RPMI7951 (cell line): ENCODE measurements at regions not wholly inside any gene's neighbourhood (a gene's known extent, or its start where the extent isn't known, plus 50 kb on each side); places are given as distances from the start of the nearest gene placed in this dataset.

Source experiments
- DNase-seq: peaks from one replicate; pipeline ENCODE4 v3.0.0-alpha.2; 2012; ENCODE audit warnings: low read depth

- peak; percentile 52 for DNase-seq
These were observed 793.6 kb upstream of the INTU start for GRCh38 chr4:126838941-126839679.

GRCh38 chr4:126843492-126844067 lies 789.2 kb upstream of the INTU start:
- DNase-seq = peak; percentile 15

GRCh38 chr4:126850286-126850685 lies 782.5 kb upstream of the INTU start:
- DNase-seq = peak; percentile 98

GRCh38 chr4:126851391-126851790 lies 781.4 kb upstream of the INTU start:
- peak; percentile 71 for DNase-seq

- DNase-seq = no peak
These were observed 779.0 kb upstream of the INTU start for GRCh38 chr4:126853715-126854114.

GRCh38 chr4:126856906-126857305 lies 775.9 kb upstream of the INTU start:
- DNase-seq = no peak

- DNase-seq = no peak
These were observed 773.4 kb upstream of the INTU start for GRCh38 chr4:126859314-126859713.

- no peak for DNase-seq
These were observed 772.9 kb upstream of the INTU start for GRCh38 chr4:126859872-126860271.

- DNase-seq = no peak
These were observed 772.4 kb upstream of the INTU start for GRCh38 chr4:126860308-126860707.

- no peak for DNase-seq
These were observed 762.8 kb upstream of the INTU start for GRCh38 chr4:126869967-126870366.

- no peak for DNase-seq
These were observed 760.9 kb upstream of the INTU start for GRCh38 chr4:126871810-126872209.

- DNase-seq = no peak
These were observed 758.2 kb upstream of the INTU start for GRCh38 chr4:126874533-126874932.

- DNase-seq = no peak
These were observed 743.8 kb upstream of the INTU start for GRCh38 chr4:126888968-126889367.

- no peak for DNase-seq
These were observed 742.4 kb upstream of the INTU start for GRCh38 chr4:126890383-126890782.

- DNase-seq = peak; percentile 10
These were observed 741.8 kb upstream of the INTU start for GRCh38 chr4:126890994-126891393.

GRCh38 chr4:126894963-126895362 lies 737.8 kb upstream of the INTU start:
- no peak for DNase-seq

- no peak for DNase-seq
These were observed 736.7 kb upstream of the INTU start for GRCh38 chr4:126895988-126896570.

GRCh38 chr4:126897038-126897437 lies 735.7 kb upstream of the INTU start:
- DNase-seq = no peak

- no peak for DNase-seq
These were observed 733.9 kb upstream of the INTU start for GRCh38 chr4:126898815-126899214.

GRCh38 chr4:126899331-126899801 lies 733.4 kb upstream of the INTU start:
- peak; percentile 90 for DNase-seq

- DNase-seq = no peak
These were observed 726.3 kb upstream of the INTU start for GRCh38 chr4:126906466-126906865.

- DNase-seq = no peak
These were observed 725.4 kb upstream of the INTU start for GRCh38 chr4:126907389-126907788.

- peak; percentile 32 for DNase-seq
These were observed 716.6 kb upstream of the INTU start for GRCh38 chr4:126916049-126916625.
